Neural progenitor cell (in vitro differentiated cells): ENCODE measurements at regions not wholly inside any gene's neighbourhood (a gene's known extent, or its start where the extent isn't known, plus 50 kb on each side); places are given as distances from the start of the nearest gene placed in this dataset.
"Not testable (repeated sequence)": the region's sequence is repeated elsewhere in the genome, so short reads cannot be mapped to it uniquely, and the experiment has no call there.

Source experiments
- DNase-seq: peaks from one replicate; pipeline ENCODE4 v3.0.0-alpha.2; 2016; ENCODE audit warnings: low spot score
- H2AFZ ChIP-seq: fragments of 200-600 bp; sonication (generic); replicated peaks from 2 replicates; pipeline ENCODE4 v1.6.1; 2016; ENCODE audit warnings: antibody characterized with exemption
- H3F3A ChIP-seq: fragments of 200-600 bp; sonication (generic); 2 replicates; pipeline ENCODE4 v1.6.1; 2016; ENCODE audit warnings: antibody characterized with exemption, low read depth
- H3K27ac ChIP-seq: fragments of 200-600 bp; sonication (generic); 2 replicates; pipeline ENCODE4 v1.5.1; 2016; ENCODE audit warnings: mild to moderate bottlenecking
- H3K27me3 ChIP-seq: fragments of 200-600 bp; sonication (generic); 2 replicates; pipeline ENCODE4 v1.6.1; 2016; ENCODE audit warnings: mild to moderate bottlenecking, moderate library complexity
- H3K36me3 ChIP-seq: fragments of 200-600 bp; sonication (generic); 2 replicates; pipeline ENCODE4 v1.5.1; 2016
- H3K4me1 ChIP-seq: fragments of 200-600 bp; sonication (generic); 2 replicates; pipeline ENCODE4 v1.6.1; 2016; ENCODE audit warnings: mixed run types
- H3K4me2 ChIP-seq: fragments of 200-600 bp; sonication (generic); 2 replicates; pipeline ENCODE4 v1.6.1; 2016
- H3K4me3 ChIP-seq: fragments of 200-600 bp; sonication (generic); 2 replicates; pipeline ENCODE4 v1.5.1; 2016
- H3K79me2 ChIP-seq: fragments of 200-600 bp; sonication (generic); 2 replicates; pipeline ENCODE4 v1.6.1; 2016; ENCODE audit warnings: low read depth
- H3K9ac ChIP-seq: fragments of 200-600 bp; sonication (generic); 2 replicates; pipeline ENCODE4 v1.6.1; 2016
- H3K9me3 ChIP-seq: fragments of 200-600 bp; sonication (generic); 2 replicates; pipeline ENCODE4 v1.5.1; 2016; ENCODE audit warnings: low read depth
- H4K20me1 ChIP-seq: fragments of 200-600 bp; sonication (generic); 2 replicates; pipeline ENCODE4 v1.6.1; 2016; ENCODE audit warnings: low read depth
- H3K27ac Mint-ChIP-seq: 3 replicates; pipeline ENCODE4 v1.8.0; 2021; ENCODE audit warnings: mixed read lengths
- H3K27me3 Mint-ChIP-seq: 2 replicates; pipeline ENCODE4 v1.8.0; 2022; ENCODE audit warnings: low read depth, mild to moderate bottlenecking, inconsistent platforms, moderate library complexity, mixed read lengths; ENCODE audit not compliant: insufficient read depth
- H3K36me3 Mint-ChIP-seq: 3 replicates; pipeline ENCODE4 v1.8.0; 2021; ENCODE audit warnings: mixed read lengths
- H3K4me1 Mint-ChIP-seq: 3 replicates; pipeline ENCODE4 v1.8.0; 2021; ENCODE audit warnings: mixed read lengths
- H3K4me3 Mint-ChIP-seq: 3 replicates; pipeline ENCODE4 v1.8.0; 2021; ENCODE audit warnings: mild to moderate bottlenecking, moderate library complexity, mixed read lengths
- H3K9me3 Mint-ChIP-seq: 3 replicates; pipeline ENCODE4 v1.8.0; 2020; ENCODE audit warnings: mixed read lengths
- EZH2 ChIP-seq: fragments of 200-600 bp; sonication (generic); IDR thresholded peaks from 2 replicates; pipeline ENCODE4 v1.6.1; 2017; ENCODE audit warnings: antibody characterized with exemption, mild to moderate bottlenecking, moderate library complexity
- EZH2phosphoT487 ChIP-seq: fragments of 200-600 bp; sonication (generic); IDR thresholded peaks from 2 replicates; pipeline ENCODE4 v1.6.1; 2017; ENCODE audit warnings: antibody characterized with exemption
- TF ChIP-seq, protein P1 (sequence below): fragments of 200-600 bp; sonication (generic); IDR thresholded peaks from 2 replicates; pipeline ENCODE4 v1.5.1; 2017; ENCODE audit warnings: antibody characterized with exemption, mild to moderate bottlenecking

DNA sequence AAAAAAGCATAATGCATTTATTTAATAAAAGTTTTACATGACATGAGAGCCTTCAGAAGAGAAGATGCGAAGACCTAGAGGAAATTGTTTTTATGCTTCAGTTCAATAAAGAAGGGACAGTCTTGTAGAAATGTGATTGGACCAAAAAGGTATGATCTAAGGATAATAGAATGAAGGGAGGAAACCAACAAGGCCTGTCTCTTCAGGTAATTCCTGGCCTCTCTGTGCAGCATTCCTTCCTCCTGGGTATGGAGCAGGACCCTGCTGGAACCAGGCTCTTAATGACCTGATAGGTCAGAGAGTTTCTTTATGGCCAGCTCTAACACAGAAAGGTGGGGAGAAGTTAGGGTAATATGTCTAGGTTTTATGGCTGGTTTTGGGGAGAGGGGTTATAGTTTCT is 162.8 kb upstream of the HEY2 start:
- H4K20me1 ChIP-seq: no peaks in the 10 kb centered on the region
- H3K79me2 ChIP-seq: no peaks in the 10 kb centered on the region
- no peak overlapping the region for H3K4me2 ChIP-seq
- H3K4me1 ChIP-seq: peaks cover 5% of the 10 kb centered on the region
- H3K36me3 ChIP-seq: no peaks in the 10 kb centered on the region
- H2AFZ ChIP-seq: no peak overlapping the region
- no peaks in the 10 kb centered on the region for H3K9me3 Mint-ChIP-seq
- no peaks in the 10 kb centered on the region for H3K27me3 ChIP-seq
- DNase-seq: no peak
- peaks cover 4% of the 10 kb centered on the region for H3K27me3 Mint-ChIP-seq
- no peak overlapping the region for H3K9ac ChIP-seq
- H3K4me3 Mint-ChIP-seq: no peak overlapping the region
- no peak overlapping the region for H3K27ac Mint-ChIP-seq
- TF ChIP-seq, protein P1, sequence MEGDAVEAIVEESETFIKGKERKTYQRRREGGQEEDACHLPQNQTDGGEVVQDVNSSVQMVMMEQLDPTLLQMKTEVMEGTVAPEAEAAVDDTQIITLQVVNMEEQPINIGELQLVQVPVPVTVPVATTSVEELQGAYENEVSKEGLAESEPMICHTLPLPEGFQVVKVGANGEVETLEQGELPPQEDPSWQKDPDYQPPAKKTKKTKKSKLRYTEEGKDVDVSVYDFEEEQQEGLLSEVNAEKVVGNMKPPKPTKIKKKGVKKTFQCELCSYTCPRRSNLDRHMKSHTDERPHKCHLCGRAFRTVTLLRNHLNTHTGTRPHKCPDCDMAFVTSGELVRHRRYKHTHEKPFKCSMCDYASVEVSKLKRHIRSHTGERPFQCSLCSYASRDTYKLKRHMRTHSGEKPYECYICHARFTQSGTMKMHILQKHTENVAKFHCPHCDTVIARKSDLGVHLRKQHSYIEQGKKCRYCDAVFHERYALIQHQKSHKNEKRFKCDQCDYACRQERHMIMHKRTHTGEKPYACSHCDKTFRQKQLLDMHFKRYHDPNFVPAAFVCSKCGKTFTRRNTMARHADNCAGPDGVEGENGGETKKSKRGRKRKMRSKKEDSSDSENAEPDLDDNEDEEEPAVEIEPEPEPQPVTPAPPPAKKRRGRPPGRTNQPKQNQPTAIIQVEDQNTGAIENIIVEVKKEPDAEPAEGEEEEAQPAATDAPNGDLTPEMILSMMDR: no peak
- TF ChIP-seq EZH2: no peak
- TF ChIP-seq EZH2phosphoT487: no peak
- H3K9me3 ChIP-seq: no peaks in the 10 kb centered on the region
- H3K36me3 Mint-ChIP-seq: no peaks in the 10 kb centered on the region
- H3K4me3 ChIP-seq: no peak overlapping the region
- peaks cover 43% of the 10 kb centered on the region for H3K4me1 Mint-ChIP-seq
- no peak overlapping the region for H3K27ac ChIP-seq
- no peaks in the 10 kb centered on the region for H3F3A ChIP-seq

GRCh38 chr6:125587666-125588632 is 161.5 kb upstream of the HEY2 start:
- Histone ChIP-seq H2AFZ (no peak overlapping the region), H3K9me3 (no peaks in the 10 kb centered on the region), H3K27me3 (no peaks in the 10 kb centered on the region), H3K36me3 (no peaks in the 10 kb centered on the region), H3K4me3 (no peak overlapping the region), H3K4me1 (peaks cover 5% of the 10 kb centered on the region), H3K4me2 (no peak overlapping the region), H3K27ac (no peak overlapping the region), H3F3A (no peaks in the 10 kb centered on the region), H4K20me1 (no peaks in the 10 kb centered on the region), H3K9ac (no peak overlapping the region), H3K79me2 (no peaks in the 10 kb centered on the region)
- no peak overlapping the region for H3K4me3 Mint-ChIP-seq
- TF ChIP-seq, protein P1: no peak
- TF ChIP-seq EZH2phosphoT487: no peak
- no peak for TF ChIP-seq EZH2
- no peaks in the 10 kb centered on the region for H3K36me3 Mint-ChIP-seq
- no peak overlapping the region for H3K27ac Mint-ChIP-seq
- H3K4me1 Mint-ChIP-seq: peaks cover 43% of the 10 kb centered on the region
- no peaks in the 10 kb centered on the region for H3K9me3 Mint-ChIP-seq
- no peak for DNase-seq
- peaks cover 4% of the 10 kb centered on the region for H3K27me3 Mint-ChIP-seq

- not testable (repeated sequence) for H3K27me3 Mint-ChIP-seq, H3K36me3 ChIP-seq, H3K4me3 ChIP-seq, H3K9me3 ChIP-seq, H4K20me1 ChIP-seq, H3K4me1 ChIP-seq, H3K79me2 ChIP-seq, H3F3A ChIP-seq, H2AFZ ChIP-seq, H3K4me3 Mint-ChIP-seq, H3K27me3 ChIP-seq, H3K27ac ChIP-seq, H3K36me3 Mint-ChIP-seq, H3K4me2 ChIP-seq, DNase-seq, H3K9ac ChIP-seq, H3K9me3 Mint-ChIP-seq
- Mint-ChIP-seq H3K27ac (peak overlapping the region; percentile 0), H3K4me1 (peaks cover 23% of the 10 kb centered on the region)
Observed at GRCh38 chr6:125591796-125592195, 157.6 kb upstream of the HEY2 start.

DNA sequence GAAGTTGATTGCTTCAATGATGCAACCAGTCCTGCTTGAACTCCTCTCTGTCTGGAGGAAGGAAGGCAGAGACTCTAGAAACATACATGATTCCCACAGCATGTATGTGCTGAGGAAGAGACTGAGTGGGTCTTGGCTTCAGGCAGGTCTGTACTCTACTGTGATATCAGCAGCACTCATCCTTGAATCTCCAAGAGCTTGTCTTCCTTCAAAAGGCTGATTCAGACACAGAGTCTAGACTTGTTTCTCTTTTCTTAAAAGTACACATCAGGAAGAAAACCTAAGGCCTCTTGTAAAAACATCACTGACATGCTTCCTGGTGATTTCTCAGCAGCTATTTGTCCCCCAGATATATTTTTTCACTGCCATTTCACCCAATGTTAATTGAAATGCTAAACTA is 155.7 kb upstream of the HEY2 start:
- Mint-ChIP-seq H3K36me3 (no peaks in the 10 kb centered on the region), H3K4me3 (no peak overlapping the region), H3K27ac (no peak overlapping the region), H3K4me1 (peaks cover 28% of the 10 kb centered on the region), H3K9me3 (no peaks in the 10 kb centered on the region), H3K27me3 (peaks cover 13% of the 10 kb centered on the region)
- H4K20me1 ChIP-seq: no peaks in the 10 kb centered on the region
- H3K4me1 ChIP-seq: peaks cover 6% of the 10 kb centered on the region
- H2AFZ ChIP-seq: no peak overlapping the region
- no peaks in the 10 kb centered on the region for H3K27me3 ChIP-seq
- no peaks in the 10 kb centered on the region for H3F3A ChIP-seq
- TF ChIP-seq, protein P1: no peak
- TF ChIP-seq EZH2phosphoT487: no peak
- TF ChIP-seq EZH2: no peak
- no peaks in the 10 kb centered on the region for H3K79me2 ChIP-seq
- no peaks in the 10 kb centered on the region for H3K36me3 ChIP-seq
- H3K9ac ChIP-seq: no peak overlapping the region
- no peak overlapping the region for H3K4me2 ChIP-seq
- H3K9me3 ChIP-seq: no peaks in the 10 kb centered on the region
- no peak overlapping the region for H3K4me3 ChIP-seq
- no peak overlapping the region for H3K27ac ChIP-seq
- no peak for DNase-seq
